ENCODE measurements at regions not wholly inside any gene's neighbourhood (a gene's known extent, or its start where the extent isn't known, plus 50 kb on each side); places are given as distances from the start of the nearest gene placed in this dataset.

- TF ChIP-seq EP300 (IDR thresholded peaks at IDR 0.05) (no peak), POLR2A (IDR thresholded peaks at IDR 0.05) (no peak), CTCF (IDR thresholded peaks at IDR 0.05) (no peak), POLR2AphosphoS5 (IDR thresholded peaks at IDR 0.05) (no peak)
- no peak overlapping the region for H3K27ac ChIP-seq
- no peak for DNase-seq
- intact Hi-C loops (cut with DNase I; ENCODE audit: low total_unique reads): no loop called here
- no peaks in the 10 kb centered on the region for H3K36me3 ChIP-seq
- H3K4me1 ChIP-seq: no peaks in the 10 kb centered on the region
- no peaks in the 10 kb centered on the region for H3K9me3 ChIP-seq
- no peaks in the 10 kb centered on the region for H3K27me3 ChIP-seq
- WGBS, 5 donors: 82 to 100% (median 94%) methylated on average over 5 to 6 of the region's 6 CpGs
- H3K4me3 ChIP-seq: no peak overlapping the region
These were observed 84.8 kb upstream of the HNRNPA3 start for GRCh38 chr2:177127821-177128220.

- no peaks in the 10 kb centered on the region for H3K4me1 ChIP-seq
- intact Hi-C loops (cut with DNase I; ENCODE audit: low total_unique reads): no loop called here
- H3K9me3 ChIP-seq: no peaks in the 10 kb centered on the region
- DNase-seq: no peak
- no peak overlapping the region for H3K4me3 ChIP-seq
- no peak overlapping the region for H3K27ac ChIP-seq
- H3K36me3 ChIP-seq: no peaks in the 10 kb centered on the region
- 69 to 85% (median 77%) methylated on average over 3 of the region's 3 CpGs for WGBS, 5 donors
- TF ChIP-seq CTCF (IDR thresholded peaks at IDR 0.05): no peak
- TF ChIP-seq EP300 (IDR thresholded peaks at IDR 0.05): no peak
- no peak for TF ChIP-seq POLR2AphosphoS5 (IDR thresholded peaks at IDR 0.05)
- TF ChIP-seq POLR2A (IDR thresholded peaks at IDR 0.05): no peak
- no peaks in the 10 kb centered on the region for H3K27me3 ChIP-seq
These were observed 83.0 kb upstream of the HNRNPA3 start for GRCh38 chr2:177129610-177130009.

- Histone ChIP-seq H3K9me3 (no peaks in the 10 kb centered on the region), H3K27ac (no peak overlapping the region), H3K4me1 (peaks cover 0 to 2% (median under 1%) of the 10 kb centered on the region in 4 donors), H3K36me3 (no peaks in the 10 kb centered on the region), H3K4me3 (no peak overlapping the region), H3K27me3 (no peaks in the 10 kb centered on the region)
- intact Hi-C loops (cut with DNase I; ENCODE audit: low total_unique reads): no loop called here
- TF ChIP-seq POLR2A (IDR thresholded peaks at IDR 0.05): no peak
- no peak for TF ChIP-seq EP300 (IDR thresholded peaks at IDR 0.05)
- no peak for DNase-seq
These were observed 80.7 kb upstream of the HNRNPA3 start for GRCh38 chr2:177131858-177132257.

GRCh38 chr2:177138823-177139222, 73.8 kb upstream of the HNRNPA3 start:
- H3K27ac ChIP-seq: no peak overlapping the region
- no peak for DNase-seq
- H3K4me1 ChIP-seq: peaks cover 0 to 6% (median 2%) of the 10 kb centered on the region in 4 donors
- TF ChIP-seq CTCF (IDR thresholded peaks at IDR 0.05) (no peak), EP300 (IDR thresholded peaks at IDR 0.05) (no peak), POLR2AphosphoS5 (IDR thresholded peaks at IDR 0.05) (no peak), POLR2A (IDR thresholded peaks at IDR 0.05) (no peak)
- H3K9me3 ChIP-seq: no peaks in the 10 kb centered on the region
- no peaks in the 10 kb centered on the region for H3K36me3 ChIP-seq
- H3K4me3 ChIP-seq: no peak overlapping the region
- H3K27me3 ChIP-seq: peaks cover 0 to 4% (median 0%) of the 10 kb centered on the region in 3 donors
- intact Hi-C loops (cut with DNase I; ENCODE audit: low total_unique reads): no loop called here

GRCh38 chr2:177141866-177142265, 70.7 kb upstream of the HNRNPA3 start:
- TF ChIP-seq CTCF (IDR thresholded peaks at IDR 0.05) (no peak), POLR2AphosphoS5 (IDR thresholded peaks at IDR 0.05) (no peak), EP300 (IDR thresholded peaks at IDR 0.05) (no peak), POLR2A (IDR thresholded peaks at IDR 0.05) (no peak)
- WGBS, 5 donors: 91 to 95% (median 92%) methylated on average over 3 of the region's 3 CpGs
- H3K4me1 ChIP-seq: peaks cover 0 to 3% (median under 1%) of the 10 kb centered on the region in 4 donors

More at GRCh38 chr2:177141866-177142265, 70.7 kb upstream of the HNRNPA3 start:
- no peak overlapping the region for H3K27ac ChIP-seq
- peaks cover 0 to 20% (median 0%) of the 10 kb centered on the region in 3 donors for H3K27me3 ChIP-seq
- H3K4me3 ChIP-seq: no peak overlapping the region
- intact Hi-C loops (cut with DNase I; ENCODE audit: low total_unique reads): no loop called here
- DNase-seq: no peak
- H3K9me3 ChIP-seq: no peaks in the 10 kb centered on the region
- H3K36me3 ChIP-seq: no peaks in the 10 kb centered on the region

Measured in stomach (tissue), 8 donors.